ENCODE measurements at regions not wholly inside any gene's neighbourhood (a gene's known extent, or its start where the extent isn't known, plus 50 kb on each side); places are given as distances from the start of the nearest gene placed in this dataset.

DNA sequence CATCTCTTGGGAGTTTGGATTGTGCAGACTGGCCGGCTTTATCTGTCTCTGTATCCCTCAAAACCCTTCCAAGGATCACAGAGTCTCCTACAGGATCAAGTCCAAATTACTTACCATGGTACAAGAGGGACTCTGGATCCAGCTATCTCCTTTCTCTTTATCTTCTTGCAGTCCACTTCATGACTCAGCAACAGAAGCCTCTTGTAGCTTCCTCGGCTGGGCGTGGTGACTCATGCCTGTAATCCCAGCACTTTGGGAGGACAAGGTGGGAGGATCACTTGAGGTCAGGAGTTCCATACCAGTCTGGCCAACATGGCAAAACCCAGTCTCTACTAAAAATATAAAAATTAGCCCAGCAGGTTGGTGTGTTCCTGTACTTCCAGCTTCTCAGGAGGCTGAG, 189.7 kb downstream of the BCAT1 start:
- Histone ChIP-seq H3K4me1 (ENCODE audit: control insufficient read depth, insufficient read depth, low read length) (no peaks in the 10 kb centered on the region), H3K9me3 (ENCODE audit: control insufficient read depth, low read length) (no peaks in the 10 kb centered on the region), H3K27ac (ENCODE audit: low read length) (no peak overlapping the region), H3K4me3 (ENCODE audit: low read length) (no peak overlapping the region), H3K27me3 (ENCODE audit: control insufficient read depth, insufficient read depth) (no peaks in the 10 kb centered on the region)
- DNase-seq (no peak), ATAC-seq (no peak)
- intact Hi-C loops (cut with DNase I): no loop called here
- WGBS: 70% methylated on average over 3 of the region's 3 CpGs

DNA sequence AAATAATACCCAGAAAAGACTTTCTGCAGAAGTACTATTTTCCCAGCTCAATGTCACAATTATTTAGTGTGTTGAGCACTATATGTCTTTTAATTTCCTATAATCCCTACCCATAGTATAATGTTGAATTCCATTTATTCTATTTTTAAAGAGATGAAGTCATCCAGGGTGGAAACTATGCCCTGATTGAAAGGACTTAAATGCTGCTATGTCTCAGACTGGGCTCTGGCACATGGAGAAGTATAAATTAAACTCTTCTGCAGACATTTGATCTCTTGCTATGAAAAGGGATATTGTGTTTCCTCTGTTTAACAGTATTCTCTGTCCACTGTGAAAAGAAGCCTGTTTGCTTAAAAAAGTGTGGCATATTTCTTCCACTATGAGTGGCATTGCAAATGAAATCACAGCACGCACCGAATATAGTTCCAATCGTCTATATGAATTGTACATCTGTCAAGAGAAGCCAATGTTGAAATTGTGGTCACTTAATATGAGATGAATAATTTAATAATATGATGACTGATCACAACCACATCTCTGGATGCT, 192.3 kb downstream of the BCAT1 start:
- WGBS: 72% methylated on average over 3 of the region's 3 CpGs
- DNase-seq (no peak), ATAC-seq (no peak)
- intact Hi-C loops (cut with DNase I): no loop called here
- no peak overlapping the region for H3K4me3 ChIP-seq (ENCODE audit: low read length)
- H3K9me3 ChIP-seq (ENCODE audit: control insufficient read depth, low read length): no peaks in the 10 kb centered on the region
- H3K4me1 ChIP-seq (ENCODE audit: control insufficient read depth, insufficient read depth, low read length): no peaks in the 10 kb centered on the region
- no peak overlapping the region for H3K27ac ChIP-seq (ENCODE audit: low read length)
- H3K27me3 ChIP-seq (ENCODE audit: control insufficient read depth, insufficient read depth): no peaks in the 10 kb centered on the region

- DNase-seq (no peak), ATAC-seq (no peak)
- Histone ChIP-seq H3K27ac (ENCODE audit: low read length) (no peak overlapping the region), H3K4me1 (ENCODE audit: control insufficient read depth, insufficient read depth, low read length) (no peaks in the 10 kb centered on the region), H3K4me3 (ENCODE audit: low read length) (no peak overlapping the region), H3K9me3 (ENCODE audit: control insufficient read depth, low read length) (no peaks in the 10 kb centered on the region), H3K27me3 (ENCODE audit: control insufficient read depth, insufficient read depth) (no peaks in the 10 kb centered on the region)
- intact Hi-C loops (cut with DNase I): no loop called here
- WGBS: 83% methylated on average over 7 of the region's 7 CpGs
These were observed 193.9 kb downstream of the BCAT1 start for GRCh38 chr12:24754690-24755638.

DNA sequence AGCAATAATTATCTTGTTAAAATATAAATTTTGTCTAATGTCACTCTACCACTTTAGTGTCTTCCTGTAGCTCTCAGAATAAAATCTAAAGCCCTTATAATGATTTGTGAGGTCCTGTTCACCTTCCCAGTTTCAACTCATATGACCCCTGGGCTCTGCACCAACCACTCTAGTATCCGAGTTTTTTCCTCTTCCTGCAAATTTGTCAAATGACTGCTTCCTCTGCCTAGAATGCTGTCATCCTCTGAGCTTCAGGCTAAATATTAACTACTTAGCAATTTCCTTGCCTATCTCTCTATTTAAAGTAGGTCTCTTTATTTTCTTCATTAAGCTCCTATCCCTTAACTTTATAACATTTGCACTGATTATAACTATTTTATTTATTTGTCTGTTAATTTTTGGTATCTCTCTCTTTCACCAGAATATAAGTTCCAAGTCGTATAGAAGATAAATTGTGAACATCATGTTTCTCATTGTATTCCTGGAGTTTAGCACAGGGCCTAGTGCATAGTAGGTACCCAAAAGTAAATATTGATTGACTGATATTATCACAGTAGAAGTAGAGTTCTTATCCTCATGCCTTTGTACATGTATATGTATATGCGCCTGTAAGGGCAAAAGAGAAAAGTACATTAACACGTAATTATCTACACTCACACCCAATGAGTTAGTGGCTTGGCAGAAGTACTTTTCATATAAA, 196.0 kb downstream of the BCAT1 start:
- no peak overlapping the region for H3K4me3 ChIP-seq (ENCODE audit: low read length)
- H3K27me3 ChIP-seq (ENCODE audit: control insufficient read depth, insufficient read depth): no peaks in the 10 kb centered on the region
- no peaks in the 10 kb centered on the region for H3K9me3 ChIP-seq (ENCODE audit: control insufficient read depth, low read length)
- ATAC-seq (no peak), DNase-seq (no peak)
- 76% methylated on average over 4 of the region's 4 CpGs for WGBS
- H3K27ac ChIP-seq (ENCODE audit: low read length): no peak overlapping the region
- H3K4me1 ChIP-seq (ENCODE audit: control insufficient read depth, insufficient read depth, low read length): no peaks in the 10 kb centered on the region
- intact Hi-C loops (cut with DNase I): no loop called here

GRCh38 chr12:24751181-24751580, 197.7 kb downstream of the BCAT1 start:
- no peaks in the 10 kb centered on the region for H3K9me3 ChIP-seq (ENCODE audit: control insufficient read depth, low read length)
- intact Hi-C loops (cut with DNase I): no loop called here
- H3K27ac ChIP-seq (ENCODE audit: low read length): no peak overlapping the region
- no peak for DNase-seq
- H3K27me3 ChIP-seq (ENCODE audit: control insufficient read depth, insufficient read depth): no peaks in the 10 kb centered on the region
- WGBS: 75% methylated on average over 3 of the region's 3 CpGs
- H3K4me3 ChIP-seq (ENCODE audit: low read length): no peak overlapping the region
- no peak for ATAC-seq
- H3K4me1 ChIP-seq (ENCODE audit: control insufficient read depth, insufficient read depth, low read length): no peaks in the 10 kb centered on the region

- H3K4me1 ChIP-seq (ENCODE audit: control insufficient read depth, insufficient read depth, low read length): no peaks in the 10 kb centered on the region
- H3K27me3 ChIP-seq (ENCODE audit: control insufficient read depth, insufficient read depth): no peaks in the 10 kb centered on the region
- DNase-seq: no peak
- H3K4me3 ChIP-seq (ENCODE audit: low read length): no peak overlapping the region
- no peaks in the 10 kb centered on the region for H3K9me3 ChIP-seq (ENCODE audit: control insufficient read depth, low read length)
- WGBS: 66% methylated on average over 3 of the region's 3 CpGs
- intact Hi-C loops (cut with DNase I): no loop called here
- no peak for ATAC-seq
- no peak overlapping the region for H3K27ac ChIP-seq (ENCODE audit: low read length)
These were observed 198.6 kb downstream of the BCAT1 start for GRCh38 chr12:24750263-24750662.

DNA sequence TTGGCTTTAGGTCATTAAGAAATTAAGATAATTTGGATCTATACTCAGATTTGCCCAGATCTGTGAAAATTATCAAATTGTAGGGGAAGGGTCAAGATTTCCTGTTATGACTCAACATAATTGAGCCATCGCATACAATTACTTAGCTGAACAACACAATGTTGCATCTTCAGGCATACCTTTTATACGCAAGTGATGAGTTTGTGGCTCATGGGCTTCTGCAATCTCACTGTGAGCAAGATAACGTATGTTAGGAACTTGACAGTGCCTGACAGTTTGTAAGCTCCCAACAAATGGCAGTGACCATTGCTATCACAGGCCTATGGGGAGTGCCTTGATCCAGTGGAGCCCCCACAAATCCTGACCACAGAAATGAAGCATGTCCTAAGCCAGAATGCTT, 199.7 kb downstream of the BCAT1 start:
- ATAC-seq (no peak), DNase-seq (no peak)
- H3K9me3 ChIP-seq (ENCODE audit: control insufficient read depth, low read length): no peaks in the 10 kb centered on the region
- intact Hi-C loops (cut with DNase I): no loop called here
- no peak overlapping the region for H3K27ac ChIP-seq (ENCODE audit: low read length)
- peaks cover 2% of the 10 kb centered on the region for H3K4me1 ChIP-seq (ENCODE audit: control insufficient read depth, insufficient read depth, low read length)
- H3K4me3 ChIP-seq (ENCODE audit: low read length): no peak overlapping the region
- H3K27me3 ChIP-seq (ENCODE audit: control insufficient read depth, insufficient read depth): no peaks in the 10 kb centered on the region
- WGBS: 86% methylated on average over 3 of the region's 3 CpGs

- Histone ChIP-seq H3K27me3 (ENCODE audit: control insufficient read depth, insufficient read depth) (no peaks in the 10 kb centered on the region), H3K9me3 (ENCODE audit: control insufficient read depth, low read length) (no peaks in the 10 kb centered on the region), H3K27ac (ENCODE audit: low read length) (no peak overlapping the region), H3K4me1 (ENCODE audit: control insufficient read depth, insufficient read depth, low read length) (peaks cover 2% of the 10 kb centered on the region), H3K4me3 (ENCODE audit: low read length) (no peak overlapping the region)
- 73% methylated on average over 11 of the region's 11 CpGs for WGBS
- ATAC-seq (no peak), DNase-seq (no peak)
- intact Hi-C loops (cut with DNase I): no loop called here
These were observed 200.6 kb downstream of the BCAT1 start for GRCh38 chr12:24748326-24748725.

- no peak for ATAC-seq
- no peak overlapping the region for H3K27ac ChIP-seq (ENCODE audit: low read length)
- no peaks in the 10 kb centered on the region for H3K9me3 ChIP-seq (ENCODE audit: control insufficient read depth, low read length)
- intact Hi-C loops (cut with DNase I): no loop called here
- H3K27me3 ChIP-seq (ENCODE audit: control insufficient read depth, insufficient read depth): no peaks in the 10 kb centered on the region
- DNase-seq: no peak
- peaks cover 2% of the 10 kb centered on the region for H3K4me1 ChIP-seq (ENCODE audit: control insufficient read depth, insufficient read depth, low read length)
- WGBS: 50% methylated on average over 2 of the region's 2 CpGs
- no peak overlapping the region for H3K4me3 ChIP-seq (ENCODE audit: low read length)
These were observed 202.0 kb downstream of the BCAT1 start for GRCh38 chr12:24746864-24747263.

GRCh38 chr12:24746006-24746671, 202.8 kb downstream of the BCAT1 start:
- ATAC-seq (no peak), DNase-seq (no peak)
- H3K27me3 ChIP-seq (ENCODE audit: control insufficient read depth, insufficient read depth): no peaks in the 10 kb centered on the region
- no peak overlapping the region for H3K27ac ChIP-seq (ENCODE audit: low read length)
- 42% methylated on average over 4 of the region's 4 CpGs for WGBS
- H3K4me3 ChIP-seq (ENCODE audit: low read length): no peak overlapping the region
- H3K4me1 ChIP-seq (ENCODE audit: control insufficient read depth, insufficient read depth, low read length): peaks cover 2% of the 10 kb centered on the region
- intact Hi-C loops (cut with DNase I): no loop called here
- no peaks in the 10 kb centered on the region for H3K9me3 ChIP-seq (ENCODE audit: control insufficient read depth, low read length)
